Activated T-cell treated with anti-CD3 and anti-CD28 coated beads, Interleukin-2, amount 50 U/mL, for 72 hours (primary cell): ENCODE measurements at regions not wholly inside any gene's neighbourhood (a gene's known extent, or its start where the extent isn't known, plus 50 kb on each side); places are given as distances from the start of the nearest gene placed in this dataset.
"Not testable (repeated sequence)": the region's sequence is repeated elsewhere in the genome, so short reads cannot be mapped to it uniquely, and the experiment has no call there.

Experiments used
- ATAC-seq, 2 donors: fragments of 150-1000 bp; cut with Tn5 transposase; replicated peaks in 1 of 2; 2 replicates each; pipeline ENCODE4 v1.10.0; 2021; ENCODE audit warnings: moderate library complexity in 2 of 2, mild to moderate bottlenecking in 1 of 2
- DNase-seq, 2 donors: peaks; one replicate each; pipeline ENCODE4 v3.0.0; 2021 to 2022; ENCODE audit warnings: mixed read lengths in 1 of 2
- H3K27ac Mint-ChIP-seq: one replicate; pipeline ENCODE4 v1.8.0; 2022; ENCODE audit warnings: mild to moderate bottlenecking, moderate library complexity, mixed read lengths
- H3K27me3 Mint-ChIP-seq: one replicate; pipeline ENCODE4 v1.8.0; 2022; ENCODE audit warnings: low read depth, mixed read lengths
- H3K36me3 Mint-ChIP-seq, 2 donors: one replicate each; pipeline ENCODE4 v1.8.0; 2022; ENCODE audit warnings: mixed read lengths in 2 of 2, mild to moderate bottlenecking in 1 of 2; ENCODE audit not compliant: insufficient read depth in 2 of 2
- H3K4me1 Mint-ChIP-seq: one replicate; pipeline ENCODE4 v1.8.0; 2022; ENCODE audit warnings: low read depth, mixed read lengths
- H3K4me3 Mint-ChIP-seq, 2 donors: one replicate each; pipeline ENCODE4 v1.8.0; 2022; ENCODE audit warnings: mild to moderate bottlenecking in 2 of 2, mixed read lengths in 2 of 2, moderate library complexity in 2 of 2
- H3K9me3 Mint-ChIP-seq, 2 donors: one replicate each; pipeline ENCODE4 v1.8.0; 2022; ENCODE audit warnings: mixed read lengths in 2 of 2

DNA sequence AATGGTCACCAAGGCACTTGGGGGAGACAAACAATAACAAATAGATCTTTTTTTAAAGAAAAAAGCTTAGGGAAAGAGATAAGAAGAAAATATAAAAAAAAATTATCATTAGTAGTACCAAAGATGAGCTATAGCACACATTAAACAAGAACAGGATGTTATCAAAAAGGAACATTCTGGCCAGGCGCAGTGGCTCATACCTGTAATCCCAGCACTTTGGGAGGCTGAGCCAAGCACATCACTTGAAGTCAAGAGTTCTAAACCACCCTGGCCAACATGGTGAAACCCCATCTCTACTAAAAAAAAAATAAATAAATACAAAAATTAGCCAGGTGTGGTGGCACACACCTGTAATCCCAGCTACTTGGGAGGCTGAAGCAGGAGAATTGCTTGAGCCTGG, 92.9 kb downstream of the C9orf50 start:
- peaks cover 14% of the 10 kb centered on the region for H3K27me3 Mint-ChIP-seq
- H3K4me3 Mint-ChIP-seq, ATAC-seq: not testable (repeated sequence)

DNA sequence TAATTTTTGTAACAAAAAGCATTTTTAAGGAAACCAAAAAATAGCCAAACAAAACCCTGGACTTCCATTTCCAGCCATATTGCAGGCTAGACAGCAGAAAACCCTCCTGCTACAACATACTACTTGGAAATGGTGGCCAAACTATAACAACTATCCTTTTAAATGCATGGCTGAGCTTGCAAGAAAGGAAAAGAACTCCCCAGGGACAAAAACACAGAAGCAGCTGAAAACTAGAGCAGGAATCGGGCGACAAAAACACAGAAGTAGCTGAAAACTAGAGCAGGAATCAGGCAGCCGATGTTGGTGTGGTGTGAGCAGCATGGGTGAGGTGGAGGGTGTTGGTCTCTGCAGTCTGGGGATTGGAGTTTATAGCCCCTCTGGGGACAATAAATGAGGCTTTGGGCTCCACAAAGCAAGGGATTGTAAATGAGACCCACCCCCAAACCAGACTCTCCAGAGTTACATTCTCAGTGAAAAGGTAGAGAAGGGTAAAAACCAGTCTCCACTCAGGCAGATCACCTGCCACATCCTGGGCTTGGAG, 95.2 kb downstream of the C9orf50 start:
- peaks cover 5% of the 10 kb centered on the region for H3K4me1 Mint-ChIP-seq
- no peak overlapping the region for H3K27ac Mint-ChIP-seq
- peaks cover 14% of the 10 kb centered on the region for H3K27me3 Mint-ChIP-seq
- ATAC-seq, result no peak
- H3K36me3 Mint-ChIP-seq, result peaks cover 3 to 7% of the 10 kb centered on the region in 2 donors
- H3K9me3 Mint-ChIP-seq, result peaks cover 6 to 7% of the 10 kb centered on the region in 2 donors
- H3K4me3 Mint-ChIP-seq, result no peak overlapping the region
- no peak for DNase-seq

More for the DNA sequence above, 92.9 kb downstream of the C9orf50 start:
- not testable (repeated sequence) for DNase-seq, H3K27ac Mint-ChIP-seq, H3K36me3 Mint-ChIP-seq, H3K4me1 Mint-ChIP-seq, H3K9me3 Mint-ChIP-seq

DNA sequence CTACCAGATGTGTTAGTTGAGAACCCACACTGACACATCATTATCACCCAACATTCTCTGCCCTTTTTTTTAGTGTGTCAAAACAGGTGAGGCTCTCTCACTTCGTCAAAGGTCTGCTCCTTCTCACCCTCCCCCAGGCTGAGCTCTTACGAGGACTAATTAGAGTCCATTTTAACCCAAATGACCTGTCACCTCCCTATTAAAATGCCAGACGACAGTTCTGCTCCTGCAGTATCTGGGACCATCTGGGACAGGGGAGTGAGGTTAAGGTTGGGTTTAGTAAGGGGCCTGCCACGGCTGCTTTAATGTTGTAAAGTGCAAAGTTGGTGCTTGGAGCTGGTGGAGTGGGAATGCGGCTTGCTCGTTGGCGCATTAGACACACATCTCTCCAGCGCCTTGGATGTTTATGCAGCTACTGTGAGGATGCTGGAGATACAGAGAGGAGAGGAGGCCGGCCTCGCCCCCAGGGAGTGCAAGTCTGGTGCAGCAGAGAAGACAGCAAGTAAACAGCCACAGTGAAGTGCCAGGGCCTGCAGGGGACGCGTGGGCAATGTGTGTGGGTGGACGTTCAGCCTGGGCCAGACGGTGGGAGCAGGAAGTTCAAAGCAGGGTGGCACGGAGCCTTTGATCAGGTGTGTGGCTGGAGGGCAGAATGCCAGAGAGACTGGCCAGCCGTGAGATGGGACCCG, 96.2 kb downstream of the C9orf50 start:
- Mint-ChIP-seq H3K4me3 (no peak overlapping the region), H3K9me3 (peaks cover 4 to 7% of the 10 kb centered on the region in 2 donors), H3K27ac (no peak overlapping the region), H3K4me1 (no peaks in the 10 kb centered on the region), H3K27me3 (peaks cover 14% of the 10 kb centered on the region), H3K36me3 (peaks cover 2 to 5% of the 10 kb centered on the region in 2 donors)
- DNase-seq (no peak), ATAC-seq (no peak)

DNA sequence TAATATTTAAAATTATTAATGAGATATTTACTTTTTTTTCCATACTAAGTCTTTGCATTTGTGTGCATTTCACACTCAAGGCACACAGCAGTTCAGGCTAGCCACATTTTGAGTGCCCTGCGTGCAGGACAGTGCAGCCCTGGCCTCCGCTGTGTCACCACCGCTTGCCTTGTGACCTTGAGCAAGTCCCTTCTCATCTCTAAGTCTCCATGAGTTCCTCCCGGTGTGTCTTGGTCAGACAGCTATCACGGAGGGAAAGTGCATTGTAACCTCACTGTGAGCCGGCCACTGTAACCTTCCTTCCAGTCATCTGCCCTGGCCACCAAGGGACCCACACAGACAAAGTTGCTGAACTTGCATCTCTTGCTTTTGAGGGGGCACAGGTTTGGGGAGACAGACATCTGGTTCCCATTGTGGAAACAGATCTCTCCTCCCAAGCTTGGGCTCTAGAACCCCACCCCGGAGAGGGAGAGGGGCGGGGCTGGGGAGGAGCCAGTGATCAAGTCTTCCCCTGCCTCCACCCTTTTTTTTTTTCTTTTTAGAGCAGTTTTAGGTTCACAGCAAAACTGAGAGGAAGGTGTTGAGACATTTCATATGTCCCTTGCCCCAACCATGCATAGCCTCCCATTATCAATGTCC, 96.8 kb downstream of the C9orf50 start:
- DNase-seq (no peak), ATAC-seq (no peak)
- H3K4me3 Mint-ChIP-seq, result no peak overlapping the region
- peaks cover 14% of the 10 kb centered on the region for H3K27me3 Mint-ChIP-seq
- H3K36me3 Mint-ChIP-seq, result peaks cover 2 to 3% of the 10 kb centered on the region in 2 donors
- peaks cover 3 to 7% of the 10 kb centered on the region in 2 donors for H3K9me3 Mint-ChIP-seq
- H3K27ac Mint-ChIP-seq, result no peak overlapping the region
- H3K4me1 Mint-ChIP-seq, result no peaks in the 10 kb centered on the region

DNA sequence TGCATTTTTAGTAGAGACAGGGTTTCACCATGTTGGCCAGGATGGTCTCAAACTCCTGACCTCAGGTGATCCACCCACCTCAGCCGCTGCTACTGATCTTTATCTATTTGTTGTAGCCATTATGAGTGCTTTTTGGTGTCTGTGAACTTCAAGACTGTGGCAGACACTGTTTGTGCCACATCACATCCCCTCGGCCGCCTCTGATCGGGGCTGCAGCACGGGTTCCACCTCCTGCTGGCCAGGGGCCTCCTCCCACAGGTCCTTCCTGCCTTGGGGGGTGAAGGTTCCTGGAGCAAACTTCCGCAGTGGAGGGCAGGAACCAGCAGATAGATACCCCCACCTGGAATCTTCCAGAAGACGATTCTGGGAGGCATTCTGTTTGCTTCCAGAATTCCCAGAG, 98.5 kb downstream of the C9orf50 start:
- Mint-ChIP-seq H3K4me3 (no peak overlapping the region), H3K27me3 (peaks cover 14% of the 10 kb centered on the region), H3K9me3 (peaks cover 0 to 9% of the 10 kb centered on the region in 2 donors), H3K27ac (no peak overlapping the region), H3K4me1 (no peaks in the 10 kb centered on the region), H3K36me3 (peaks cover 0 to 3% of the 10 kb centered on the region in 2 donors)
- ATAC-seq (no peak), DNase-seq (no peak)

DNA sequence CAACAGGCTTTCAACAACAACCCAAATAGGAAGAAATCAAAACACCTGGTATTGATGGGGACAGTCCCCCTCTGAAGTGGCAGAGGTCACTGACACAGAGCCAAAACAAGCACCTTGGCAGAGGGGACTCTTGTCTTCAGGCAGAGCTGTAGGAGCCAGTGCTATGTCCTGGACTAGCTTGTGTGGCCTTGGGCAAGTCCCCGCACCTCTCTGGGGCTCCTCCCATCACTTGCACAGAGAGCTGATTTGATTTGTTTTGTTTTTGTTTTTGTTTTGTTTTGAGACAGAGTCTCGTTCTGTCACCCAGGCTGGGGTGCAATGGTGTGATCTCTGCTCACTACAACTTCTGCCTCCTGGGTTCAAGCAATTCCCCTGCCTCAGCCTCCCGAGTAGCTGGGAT, 100.8 kb downstream of the C9orf50 start:
- H3K27ac Mint-ChIP-seq, result no peak overlapping the region
- ATAC-seq (no peak), DNase-seq (no peak)
- H3K36me3 Mint-ChIP-seq, result peaks cover 4 to 7% of the 10 kb centered on the region in 2 donors
- no peaks in the 10 kb centered on the region for H3K27me3 Mint-ChIP-seq
- H3K9me3 Mint-ChIP-seq, result peaks cover 0 to 7% of the 10 kb centered on the region in 2 donors
- no peak overlapping the region for H3K4me3 Mint-ChIP-seq
- H3K4me1 Mint-ChIP-seq, result no peaks in the 10 kb centered on the region

DNA sequence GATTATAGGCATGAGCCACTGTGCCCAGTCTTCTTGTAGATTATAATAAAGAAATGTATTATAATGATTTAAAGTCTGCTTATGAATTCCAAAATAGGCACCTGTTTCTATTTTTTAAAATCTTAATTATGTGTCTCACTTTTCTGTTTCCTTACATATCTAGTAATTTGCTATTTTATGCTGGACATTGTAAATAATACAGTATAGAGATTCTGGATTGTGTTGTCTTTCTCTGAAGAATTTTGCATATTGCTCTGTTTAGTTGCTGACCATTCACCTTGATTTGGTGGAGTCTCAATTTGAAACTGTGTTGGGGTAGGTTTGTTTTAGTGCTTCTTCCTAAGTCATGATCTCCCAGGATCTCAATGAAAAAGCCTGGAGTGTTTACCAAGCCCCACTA, 102.8 kb downstream of the C9orf50 start:
- no peak for DNase-seq
- Mint-ChIP-seq H3K9me3 (peaks cover 2 to 13% of the 10 kb centered on the region in 2 donors), H3K36me3 (peaks cover 12% of the 10 kb centered on the region in 2 donors), H3K4me1 (no peaks in the 10 kb centered on the region), H3K4me3 (no peak overlapping the region), H3K27me3 (no peaks in the 10 kb centered on the region), H3K27ac (no peak overlapping the region)
- no peak for ATAC-seq

DNA sequence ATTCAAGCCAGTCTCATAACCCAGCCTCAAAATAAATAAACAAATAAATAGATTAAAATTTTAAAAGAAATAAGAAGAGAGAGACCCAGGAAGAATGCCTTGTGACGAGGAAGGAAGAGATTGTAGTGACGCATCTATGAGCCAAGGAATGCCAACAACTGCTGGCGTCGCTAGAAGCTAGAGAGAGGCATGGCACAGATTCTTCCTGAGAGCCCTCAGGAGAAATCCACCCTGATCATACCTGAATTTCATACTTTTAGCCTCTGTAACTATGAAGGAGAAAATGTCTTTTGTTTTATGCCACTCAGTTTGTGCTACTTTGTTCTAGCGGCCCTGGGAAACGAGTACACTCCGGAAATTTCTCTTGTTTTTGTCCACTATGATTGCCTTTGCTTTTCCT, 103.9 kb downstream of the C9orf50 start:
- no peak overlapping the region for H3K27ac Mint-ChIP-seq
- no peaks in the 10 kb centered on the region for H3K27me3 Mint-ChIP-seq
- H3K4me1 Mint-ChIP-seq, result no peaks in the 10 kb centered on the region
- peaks cover 2 to 13% of the 10 kb centered on the region in 2 donors for H3K9me3 Mint-ChIP-seq
- ATAC-seq (no peak), DNase-seq (no peak)
- H3K4me3 Mint-ChIP-seq, result no peak overlapping the region
- H3K36me3 Mint-ChIP-seq, result peaks cover 12 to 13% of the 10 kb centered on the region in 2 donors

DNA sequence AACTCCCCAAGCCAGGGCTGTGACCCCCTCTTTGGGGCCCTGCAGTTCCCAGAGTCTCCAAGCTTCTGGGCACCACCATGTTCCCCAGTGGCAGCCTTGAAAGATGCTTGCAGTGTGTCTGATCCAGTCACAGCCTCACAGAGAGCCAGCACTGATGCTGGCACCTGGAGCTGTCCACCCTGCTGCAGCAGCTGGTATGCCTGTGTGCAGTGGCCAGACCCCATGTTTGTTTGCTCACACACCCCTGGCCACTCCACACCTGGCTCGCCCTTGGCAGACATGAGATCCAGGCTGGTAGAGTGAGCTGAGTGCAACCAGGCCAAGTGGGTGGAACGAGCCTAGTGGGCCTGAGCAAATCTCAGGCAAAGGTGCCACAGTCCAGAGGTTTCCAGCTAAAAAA, 106.0 kb downstream of the C9orf50 start:
- no peaks in the 10 kb centered on the region for H3K4me1 Mint-ChIP-seq
- no peak overlapping the region for H3K27ac Mint-ChIP-seq

DNA sequence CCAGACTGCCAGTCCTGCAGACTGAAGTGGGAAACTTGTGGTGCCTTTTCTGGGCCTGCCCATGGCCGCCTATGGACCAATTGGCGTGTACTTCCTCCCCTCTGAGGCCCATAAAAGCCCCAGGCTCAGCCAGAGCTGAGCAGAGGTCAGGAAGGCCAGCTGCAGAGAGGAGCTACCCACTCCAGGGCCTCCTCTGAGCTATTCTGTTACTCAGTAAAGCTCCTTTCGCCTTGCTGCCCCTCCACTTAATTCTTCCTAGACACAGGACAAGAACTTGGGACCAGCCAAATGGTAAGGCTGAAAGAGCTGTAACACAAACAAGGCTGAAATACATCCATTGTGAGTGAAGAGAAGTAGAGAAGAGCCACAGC, 106.4 kb downstream of the C9orf50 start:
- DNase-seq (no peak), ATAC-seq (no peak)
- no peak overlapping the region for H3K4me3 Mint-ChIP-seq
- peaks cover 2 to 13% of the 10 kb centered on the region in 2 donors for H3K9me3 Mint-ChIP-seq
- H3K27me3 Mint-ChIP-seq, result no peaks in the 10 kb centered on the region
- peaks cover 12 to 13% of the 10 kb centered on the region in 2 donors for H3K36me3 Mint-ChIP-seq
- H3K4me1 Mint-ChIP-seq, result no peaks in the 10 kb centered on the region
- no peak overlapping the region for H3K27ac Mint-ChIP-seq

More for the DNA sequence above, 106.0 kb downstream of the C9orf50 start:
- Mint-ChIP-seq H3K9me3 (peaks cover 2 to 13% of the 10 kb centered on the region in 2 donors), H3K27me3 (no peaks in the 10 kb centered on the region), H3K4me3 (no peak overlapping the region), H3K36me3 (peaks cover 12 to 13% of the 10 kb centered on the region in 2 donors)
- ATAC-seq, result no peak
- no peak for DNase-seq

DNA sequence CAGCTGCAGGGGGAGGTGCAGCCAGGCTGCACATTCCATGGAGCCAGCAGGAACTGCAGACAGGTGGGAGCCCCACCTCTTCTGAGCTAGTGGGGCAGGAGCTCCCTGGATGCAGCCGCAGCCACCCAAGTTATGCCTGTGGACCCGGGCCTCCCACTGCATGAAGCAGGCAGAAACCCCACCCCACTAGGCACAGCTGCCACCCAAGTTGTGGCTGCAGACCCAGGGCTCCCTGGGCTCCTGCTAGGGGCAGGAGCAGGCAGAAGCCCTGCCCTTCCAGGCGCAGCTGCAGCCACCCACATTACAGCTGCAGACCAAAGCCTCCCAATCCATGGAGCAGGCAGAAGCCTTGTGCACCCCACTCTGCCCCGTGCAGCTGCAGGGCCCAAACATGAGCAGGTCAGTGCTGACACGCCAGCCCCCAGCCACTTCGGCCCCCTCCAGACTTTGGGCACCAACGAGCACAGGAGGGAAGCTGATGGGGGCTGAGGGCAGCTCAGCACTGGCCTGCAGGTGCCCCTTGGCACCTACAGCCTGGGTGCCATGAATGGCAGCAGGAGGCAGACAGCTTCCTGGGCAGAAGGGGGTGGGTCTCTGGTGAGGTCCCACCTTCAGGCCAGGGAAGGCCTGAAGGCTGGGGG, 106.9 kb downstream of the C9orf50 start:
- DNase-seq (no peak), ATAC-seq (no peak)
- Mint-ChIP-seq H3K4me3 (no peak overlapping the region), H3K27me3 (no peaks in the 10 kb centered on the region), H3K9me3 (peaks cover 2 to 13% of the 10 kb centered on the region in 2 donors), H3K4me1 (no peaks in the 10 kb centered on the region), H3K36me3 (peaks cover 12 to 13% of the 10 kb centered on the region in 2 donors), H3K27ac (no peak overlapping the region)

DNA sequence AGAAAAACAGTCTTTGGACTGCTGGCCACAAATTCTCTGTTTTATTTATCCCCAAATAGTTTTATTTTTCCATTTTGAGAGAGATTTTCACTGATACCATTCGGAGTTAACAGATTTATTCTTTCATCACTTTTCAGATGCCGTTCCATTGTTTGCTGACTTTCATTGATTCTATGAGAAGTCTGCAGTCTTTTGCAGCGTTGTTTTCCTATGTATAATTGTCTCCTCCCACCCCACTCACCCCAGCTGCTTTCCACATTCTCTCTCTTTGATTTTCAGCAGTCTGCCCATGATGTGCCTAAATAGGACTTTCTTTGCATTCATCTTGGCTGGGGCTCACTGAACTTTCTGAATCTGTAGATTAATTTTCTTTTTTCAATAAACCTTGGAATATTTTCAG, 107.6 kb downstream of the C9orf50 start:
- H3K27ac Mint-ChIP-seq, result no peak overlapping the region
- H3K27me3 Mint-ChIP-seq, result no peaks in the 10 kb centered on the region
- no peak overlapping the region for H3K4me3 Mint-ChIP-seq
- ATAC-seq (no peak), DNase-seq (no peak)
- peaks cover 2 to 10% of the 10 kb centered on the region in 2 donors for H3K9me3 Mint-ChIP-seq
- H3K4me1 Mint-ChIP-seq, result no peaks in the 10 kb centered on the region
- peaks cover 12 to 13% of the 10 kb centered on the region in 2 donors for H3K36me3 Mint-ChIP-seq

DNA sequence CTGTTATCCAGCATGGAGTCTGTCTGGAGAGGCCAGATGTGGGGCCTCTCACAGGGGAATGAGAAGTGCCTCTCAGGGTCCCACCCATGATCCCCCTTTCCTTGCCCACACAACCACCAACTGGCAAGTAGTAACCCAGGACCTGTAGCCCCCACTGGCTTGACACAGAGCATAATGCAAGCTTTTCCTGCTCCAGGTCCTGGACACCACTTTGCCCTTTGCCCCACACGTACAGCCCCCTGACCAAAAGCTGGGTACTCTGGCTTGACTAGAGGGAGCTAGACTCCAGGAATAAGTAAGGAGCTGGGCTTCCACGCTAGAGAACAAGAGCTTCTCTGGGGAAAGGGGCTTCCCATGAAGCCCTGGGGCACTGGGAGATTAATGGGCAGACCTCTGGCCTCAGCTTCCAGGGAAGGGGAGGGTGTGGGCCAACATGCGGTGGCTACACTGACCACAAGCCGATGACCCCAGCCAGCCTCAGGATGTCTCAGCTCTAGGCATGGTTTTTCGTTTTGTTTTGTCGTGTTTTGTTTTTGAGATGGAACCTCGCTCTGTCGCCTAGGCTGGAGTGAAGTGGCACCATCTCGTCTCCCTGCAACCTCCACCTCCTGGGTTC, 109.5 kb downstream of the C9orf50 start:
- Mint-ChIP-seq H3K27me3 (no peaks in the 10 kb centered on the region), H3K4me3 (no peak overlapping the region), H3K36me3 (peaks cover 9 to 13% of the 10 kb centered on the region in 2 donors), H3K27ac (no peak overlapping the region), H3K4me1 (no peaks in the 10 kb centered on the region), H3K9me3 (peaks cover 2 to 6% of the 10 kb centered on the region in 2 donors)
- DNase-seq (no peak), ATAC-seq (no peak)
